Coronary artery (tissue), 2 donors: ENCODE measurements at regions not wholly inside any gene's neighbourhood (a gene's known extent, or its start where the extent isn't known, plus 50 kb on each side); places are given as distances from the start of the nearest gene placed in this dataset.

Experiments used
- DNase-seq: peaks from one replicate; pipeline ENCODE4 v3.0.0-alpha.2; 2017; ENCODE audit warnings: low spot score
- H3K27ac ChIP-seq, 2 donors: fragments of 200-600 bp; sonication (generic); one replicate each; pipeline ENCODE4 v1.5.1; 2016 to 2019
- H3K4me3 ChIP-seq: fragments of 200-600 bp; sonication (generic); 2 replicates; pipeline ENCODE4 v1.5.1; 2016; ENCODE audit warnings: mild to moderate bottlenecking, moderate library complexity
- CTCF ChIP-seq: fragments of 200-600 bp; sonication (generic); IDR thresholded peaks from one replicate; pipeline ENCODE4 v1.5.1; 2019; ENCODE audit warnings: antibody characterized with exemption

- TF ChIP-seq CTCF: no peak
- no peak overlapping the region for H3K4me3 ChIP-seq
- no peak for DNase-seq
- no peak overlapping the region for H3K27ac ChIP-seq
Observed at GRCh38 chr12:98408681-98409080, 106.7 kb upstream of the TMPO start.

GRCh38 chr12:98409548-98409947 is 105.8 kb upstream of the TMPO start:
- no peak for TF ChIP-seq CTCF

GRCh38 chr12:98410356-98410755 is 105.0 kb upstream of the TMPO start:
- DNase-seq: no peak
- Histone ChIP-seq H3K27ac (no peak overlapping the region), H3K4me3 (no peak overlapping the region)
- no peak for TF ChIP-seq CTCF

More at GRCh38 chr12:98409548-98409947, 105.8 kb upstream of the TMPO start:
- DNase-seq: no peak
- H3K4me3 ChIP-seq: no peak overlapping the region
- H3K27ac ChIP-seq: no peak overlapping the region

- Histone ChIP-seq H3K4me3 (no peak overlapping the region), H3K27ac (peak overlapping the region in 1 of 2 donors; percentile 35)
- no peak for TF ChIP-seq CTCF
- no peak for DNase-seq
Observed at GRCh38 chr12:98416845-98417244, 98.5 kb upstream of the TMPO start.

GRCh38 chr12:98417266-98417665 is 98.1 kb upstream of the TMPO start:
- DNase-seq: no peak
- no peak for TF ChIP-seq CTCF
- peak overlapping the region in 1 of 2 donors; percentile 35 for H3K27ac ChIP-seq
- no peak overlapping the region for H3K4me3 ChIP-seq

- DNase-seq: peak; percentile 96
- TF ChIP-seq CTCF: no peak
- H3K4me3 ChIP-seq: peak overlapping the region; percentile 25
- peak overlapping the region; percentile 65 to 90 for H3K27ac ChIP-seq
Observed at GRCh38 chr12:98418357-98419075, 96.9 kb upstream of the TMPO start.

- H3K4me3 ChIP-seq: peak overlapping the region; percentile 25
- DNase-seq: no peak
- peak overlapping the region; percentile 65 to 90 for H3K27ac ChIP-seq
- no peak for TF ChIP-seq CTCF
Observed at GRCh38 chr12:98419081-98419794, 96.2 kb upstream of the TMPO start.
